Glomerular visceral epithelial cell (primary cell): ENCODE measurements at regions not wholly inside any gene's neighbourhood (a gene's known extent, or its start where the extent isn't known, plus 50 kb on each side); places are given as distances from the start of the nearest gene placed in this dataset.

Source experiments
- DNase-seq: peaks from one replicate; pipeline ENCODE4 v3.0.0-alpha.2; 2016; ENCODE audit errors: extremely low spot score

GRCh38 chr7:18200855-18201254, 173.2 kb upstream of the PRPS1L1 start:
- no peak for DNase-seq

GRCh38 chr7:18201350-18201749, 173.7 kb upstream of the PRPS1L1 start:
- DNase-seq: no peak

- no peak for DNase-seq
Observed at GRCh38 chr7:18202315-18203045, 174.8 kb upstream of the PRPS1L1 start.

GRCh38 chr7:18206331-18206730, 178.7 kb upstream of the PRPS1L1 start:
- no peak for DNase-seq

- DNase-seq: no peak
Observed at GRCh38 chr7:18208921-18209320, 181.3 kb upstream of the PRPS1L1 start.

- no peak for DNase-seq
Observed at GRCh38 chr7:18210377-18210776, 182.7 kb upstream of the PRPS1L1 start.

GRCh38 chr7:18210788-18211187, 183.1 kb upstream of the PRPS1L1 start:
- no peak for DNase-seq

- DNase-seq: no peak
Observed at GRCh38 chr7:18212308-18212707, 184.7 kb upstream of the PRPS1L1 start.

- no peak for DNase-seq
Observed at GRCh38 chr7:18212758-18213157, 185.1 kb upstream of the PRPS1L1 start.

GRCh38 chr7:18213652-18214051, 186.0 kb upstream of the PRPS1L1 start:
- DNase-seq: no peak

GRCh38 chr7:18216270-18216669, 188.6 kb upstream of the PRPS1L1 start:
- DNase-seq: no peak

- DNase-seq: no peak
Observed at GRCh38 chr7:18221377-18222293, 194.0 kb upstream of the PRPS1L1 start.

GRCh38 chr7:18222636-18223035, 195.0 kb upstream of the PRPS1L1 start:
- DNase-seq: no peak

GRCh38 chr7:18224138-18224537, 196.5 kb upstream of the PRPS1L1 start:
- no peak for DNase-seq

- DNase-seq: no peak
Observed at GRCh38 chr7:18225067-18225466, 197.4 kb upstream of the PRPS1L1 start.

GRCh38 chr7:18226598-18226997, 199.0 kb upstream of the PRPS1L1 start:
- DNase-seq: no peak

- no peak for DNase-seq
Observed at GRCh38 chr7:18228686-18229085, 201.0 kb upstream of the PRPS1L1 start.

- DNase-seq: no peak
Observed at GRCh38 chr7:18230271-18230670, 202.6 kb upstream of the PRPS1L1 start.

GRCh38 chr7:18231854-18232253, 204.2 kb upstream of the PRPS1L1 start:
- DNase-seq: no peak

GRCh38 chr7:18234519-18234918, 206.9 kb upstream of the PRPS1L1 start:
- DNase-seq: no peak

GRCh38 chr7:18235819-18236218, 208.2 kb upstream of the PRPS1L1 start:
- no peak for DNase-seq

GRCh38 chr7:18239212-18239611, 211.6 kb upstream of the PRPS1L1 start:
- DNase-seq: no peak
